ENCODE measurements at regions not wholly inside any gene's neighbourhood (a gene's known extent, or its start where the extent isn't known, plus 50 kb on each side); places are given as distances from the start of the nearest gene placed in this dataset.

GRCh38 chr18:78861116-78861515 is 118.5 kb upstream of the SALL3 start:
- TF ChIP-seq CTCF (IDR thresholded peaks at IDR 0.05; ENCODE audit: low read depth, low read length, poor library complexity, severe bottlenecking) (no peak), EZH2phosphoT487 (IDR thresholded peaks at IDR 0.05; ENCODE audit: borderline replicate concordance, low read length) (no peak)
